22Rv1 (cell line): ENCODE measurements at regions not wholly inside any gene's neighbourhood (a gene's known extent, or its start where the extent isn't known, plus 50 kb on each side); places are given as distances from the start of the nearest gene placed in this dataset.
A peak's percentile ranks its signal among the peaks of the same experiment; 100 is the strongest.

Source experiments
- H3K27ac ChIP-seq: fragments of 450-650 bp; 2 replicates; pipeline ENCODE4 v1.5.1; 2017
- ZFX ChIP-seq: fragments of 450-650 bp; IDR thresholded peaks from 2 replicates; pipeline ENCODE4 v1.6.1; 2017; ENCODE audit warnings: antibody characterized with exemption, borderline replicate concordance
- TF ChIP-seq, protein P1 (sequence below): fragments of 450-650 bp; IDR thresholded peaks from 2 replicates; pipeline ENCODE4 v1.5.1; 2017; ENCODE audit warnings: mild to moderate bottlenecking

DNA sequence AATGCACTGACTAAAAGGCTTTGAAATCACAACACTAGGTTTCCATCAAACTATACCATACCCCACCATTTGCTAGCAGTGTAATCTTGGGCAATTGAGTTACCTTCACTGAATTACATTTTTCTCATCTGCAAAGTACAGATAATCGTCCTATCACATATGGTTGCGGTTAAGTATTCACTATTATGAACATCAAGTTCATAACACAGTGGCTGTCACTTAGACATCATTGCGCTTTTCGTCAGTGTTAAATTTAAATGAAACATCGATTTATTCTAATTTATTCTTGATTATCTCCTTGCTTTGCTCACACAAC, 505.9 kb downstream of the CPS1 start:
- TF ChIP-seq ZFX, result no peak
- TF ChIP-seq, protein P1, sequence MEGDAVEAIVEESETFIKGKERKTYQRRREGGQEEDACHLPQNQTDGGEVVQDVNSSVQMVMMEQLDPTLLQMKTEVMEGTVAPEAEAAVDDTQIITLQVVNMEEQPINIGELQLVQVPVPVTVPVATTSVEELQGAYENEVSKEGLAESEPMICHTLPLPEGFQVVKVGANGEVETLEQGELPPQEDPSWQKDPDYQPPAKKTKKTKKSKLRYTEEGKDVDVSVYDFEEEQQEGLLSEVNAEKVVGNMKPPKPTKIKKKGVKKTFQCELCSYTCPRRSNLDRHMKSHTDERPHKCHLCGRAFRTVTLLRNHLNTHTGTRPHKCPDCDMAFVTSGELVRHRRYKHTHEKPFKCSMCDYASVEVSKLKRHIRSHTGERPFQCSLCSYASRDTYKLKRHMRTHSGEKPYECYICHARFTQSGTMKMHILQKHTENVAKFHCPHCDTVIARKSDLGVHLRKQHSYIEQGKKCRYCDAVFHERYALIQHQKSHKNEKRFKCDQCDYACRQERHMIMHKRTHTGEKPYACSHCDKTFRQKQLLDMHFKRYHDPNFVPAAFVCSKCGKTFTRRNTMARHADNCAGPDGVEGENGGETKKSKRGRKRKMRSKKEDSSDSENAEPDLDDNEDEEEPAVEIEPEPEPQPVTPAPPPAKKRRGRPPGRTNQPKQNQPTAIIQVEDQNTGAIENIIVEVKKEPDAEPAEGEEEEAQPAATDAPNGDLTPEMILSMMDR, result no peak
- peak overlapping the region; percentile 83 for H3K27ac ChIP-seq

- H3K27ac ChIP-seq, result peak overlapping the region; percentile 27; the same call in 1 of the 2 replicates
- no peak for TF ChIP-seq ZFX
- TF ChIP-seq, protein P1, result no peak
These were observed 510.6 kb downstream of the CPS1 start for GRCh38 chr2:211067029-211067428.

- TF ChIP-seq ZFX, result no peak
- TF ChIP-seq, protein P1, result no peak
These were observed 511.8 kb downstream of the CPS1 start for GRCh38 chr2:211068108-211068780.

GRCh38 chr2:211070547-211070946, 514.1 kb downstream of the CPS1 start:
- no peak for TF ChIP-seq ZFX
- TF ChIP-seq, protein P1, result no peak
- H3K27ac ChIP-seq, result no peak overlapping the region

More at GRCh38 chr2:211068108-211068780, 511.8 kb downstream of the CPS1 start:
- 0 out of 2 replicates have a peak overlapping the region, but pooled peaks have one; percentile 27 for H3K27ac ChIP-seq

- peak overlapping the region; percentile 6; the same call in 1 of the 2 replicates for H3K27ac ChIP-seq
- TF ChIP-seq ZFX, result no peak
- TF ChIP-seq, protein P1, result no peak
These were observed 520.9 kb downstream of the CPS1 start for GRCh38 chr2:211077216-211077767.

GRCh38 chr2:211084352-211084751, 528.0 kb downstream of the CPS1 start:
- TF ChIP-seq, protein P1, result no peak
- no peak for TF ChIP-seq ZFX
- no peak overlapping the region for H3K27ac ChIP-seq

GRCh38 chr2:211085056-211085680, 528.8 kb downstream of the CPS1 start:
- H3K27ac ChIP-seq, result no peak overlapping the region
- TF ChIP-seq ZFX, result no peak
- TF ChIP-seq, protein P1, result peak; percentile 80
